Natural killer cell (primary cell): ENCODE measurements at regions not wholly inside any gene's neighbourhood (a gene's known extent, or its start where the extent isn't known, plus 50 kb on each side); places are given as distances from the start of the nearest gene placed in this dataset.

Experiments used
- ATAC-seq, 3 donors: fragments of 150-1000 bp in 2 of 3; fragments of 200-7000 bp in 1 of 3; cut with Tn5 transposase; 1 replicate in 1 of 3; 2 replicates in 2 of 3; pipeline ENCODE4 v1.10.0; 2021; ENCODE audit warnings: mild to moderate bottlenecking in 2 of 3, moderate library complexity in 2 of 3
- DNase-seq, 2 donors: peaks; one replicate each; pipeline versions ENCODE4 v3.0.0 to v3.0.0-alpha.2; 2013 to 2021; ENCODE audit warnings: mixed read lengths in 1 of 2
- H3K27ac ChIP-seq: one replicate; pipeline ENCODE4 v1.5.1; 2013; ENCODE audit warnings: mild to moderate bottlenecking, low read length
- H3K27me3 ChIP-seq: one replicate; pipeline ENCODE4 v1.6.1; 2013; ENCODE audit warnings: low read length; ENCODE audit not compliant: control insufficient read depth, insufficient read depth
- H3K36me3 ChIP-seq: one replicate; pipeline ENCODE4 v1.6.1; 2013; ENCODE audit warnings: low read length; ENCODE audit not compliant: control insufficient read depth, insufficient read depth
- H3K4me1 ChIP-seq: one replicate; pipeline ENCODE4 v1.6.1; 2013; ENCODE audit warnings: low read length; ENCODE audit not compliant: control insufficient read depth, insufficient read depth
- H3K4me3 ChIP-seq: one replicate; pipeline ENCODE4 v1.5.1; 2013; ENCODE audit warnings: low read length
- H3K9me3 ChIP-seq: one replicate; pipeline ENCODE4 v1.6.1; 2013; ENCODE audit warnings: low read length; ENCODE audit not compliant: control insufficient read depth, insufficient read depth
- H3K27ac Mint-ChIP-seq, 2 donors: one replicate each; pipeline ENCODE4 v1.8.0; 2022; ENCODE audit warnings: mild to moderate bottlenecking in 2 of 2, mixed read lengths in 2 of 2, moderate library complexity in 1 of 2
- H3K27me3 Mint-ChIP-seq, 2 donors: one replicate each; pipeline ENCODE4 v1.8.0; 2022; ENCODE audit warnings: low read depth in 2 of 2, mixed read lengths in 2 of 2
- H3K36me3 Mint-ChIP-seq: one replicate; pipeline ENCODE4 v1.8.0; 2022; ENCODE audit warnings: mixed read lengths
- H3K4me1 Mint-ChIP-seq, 2 donors: one replicate each; pipeline ENCODE4 v1.8.0; 2022; ENCODE audit warnings: mixed read lengths in 2 of 2
- H3K4me3 Mint-ChIP-seq: one replicate; pipeline ENCODE4 v1.8.0; 2022; ENCODE audit warnings: mild to moderate bottlenecking, moderate library complexity, mixed read lengths
- H3K9me3 Mint-ChIP-seq, 2 donors: one replicate each; pipeline ENCODE4 v1.8.0; 2022; ENCODE audit warnings: mixed read lengths in 2 of 2
- CTCF ChIP-seq: fragments of 200-600 bp; IDR thresholded peaks from one replicate; pipeline ENCODE4 v1.8.0; 2022; ENCODE audit warnings: antibody characterized with exemption
- WGBS: methylation state at CpG from one replicate; pipeline ENCODE4 v1.1.7; 2013; ENCODE audit warnings: missing lambda C conversion rate; ENCODE audit not compliant: insufficient coverage; 5-methylcytosine and 5-hydroxymethylcytosine counted together
- intact Hi-C: fragments of 100-400 bp; cut with micrococcal nuclease; formaldehyde crosslinking; loops from one replicate; pipeline ENCODE4 v1.14.2; 2022

DNA sequence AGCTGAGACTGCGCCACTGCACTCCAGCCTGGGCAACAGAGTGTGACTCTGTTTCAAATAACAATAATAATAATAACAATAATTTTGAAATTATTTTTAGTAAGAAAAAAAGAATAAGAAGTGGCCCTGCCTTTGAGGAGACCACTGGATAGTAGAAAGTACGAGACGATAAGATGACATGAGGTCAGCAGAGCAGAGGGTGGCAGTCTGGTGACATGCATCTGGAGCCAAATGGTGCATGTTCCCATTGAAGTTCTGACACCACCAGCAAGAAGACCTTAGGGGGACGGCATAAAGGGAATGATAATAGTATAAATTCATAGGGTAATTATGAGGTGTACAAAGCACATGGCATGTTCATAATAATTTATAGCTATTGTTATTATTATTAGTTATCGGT lies 542.2 kb upstream of the TBL1XR1 start:
- ATAC-seq = no peak

DNA sequence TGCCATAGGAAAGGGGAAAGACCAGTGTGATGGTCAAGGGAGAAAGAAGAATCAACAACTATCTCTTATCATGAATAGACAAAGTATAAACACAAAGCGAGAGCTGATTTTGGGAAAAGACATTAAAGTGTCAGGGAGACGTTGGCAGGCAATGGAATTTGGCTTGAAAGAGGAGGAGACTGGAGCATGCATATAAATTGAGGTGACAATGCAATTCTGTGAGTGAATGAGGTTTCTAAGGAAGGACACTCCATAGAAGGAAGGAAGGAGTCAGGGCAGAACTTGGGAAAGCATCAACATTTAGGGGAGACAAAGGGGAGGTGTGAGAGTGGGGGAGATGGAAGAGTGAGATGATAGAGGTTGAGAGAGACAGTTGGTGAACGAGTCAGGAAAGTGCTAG lies 543.0 kb upstream of the TBL1XR1 start:
- H3K27me3 Mint-ChIP-seq = peaks cover 0 to 2% of the 10 kb centered on the region in 2 donors
- intact Hi-C loops = no loop called here
- no peaks in the 10 kb centered on the region for H3K36me3 ChIP-seq

More for the DNA sequence above, 542.2 kb upstream of the TBL1XR1 start:
- Mint-ChIP-seq H3K36me3 (no peaks in the 10 kb centered on the region), H3K9me3 (no peaks in the 10 kb centered on the region), H3K27ac (no peak overlapping the region), H3K4me1 (no peaks in the 10 kb centered on the region), H3K4me3 (no peak overlapping the region), H3K27me3 (peaks cover 0 to 2% of the 10 kb centered on the region in 2 donors)
- Histone ChIP-seq H3K4me1 (no peaks in the 10 kb centered on the region), H3K4me3 (no peak overlapping the region), H3K36me3 (no peaks in the 10 kb centered on the region), H3K27me3 (no peaks in the 10 kb centered on the region), H3K9me3 (no peaks in the 10 kb centered on the region), H3K27ac (no peak overlapping the region)
- DNase-seq = no peak
- no peak for TF ChIP-seq CTCF
- intact Hi-C loops = no loop called here
- WGBS = 95% methylated on average over 4 of the region's 5 CpGs

GRCh38 chr3:177742273-177742672 lies 545.0 kb upstream of the TBL1XR1 start:
- H3K27ac Mint-ChIP-seq = no peak overlapping the region
- ATAC-seq = no peak

More for the DNA sequence above, 543.0 kb upstream of the TBL1XR1 start:
- H3K27me3 ChIP-seq = no peaks in the 10 kb centered on the region
- DNase-seq (no peak), ATAC-seq (no peak)
- Mint-ChIP-seq H3K27ac (no peak overlapping the region), H3K9me3 (no peaks in the 10 kb centered on the region), H3K4me3 (no peak overlapping the region), H3K36me3 (no peaks in the 10 kb centered on the region), H3K4me1 (no peaks in the 10 kb centered on the region)
- 91% methylated on average over 3 of the region's 3 CpGs for WGBS
- no peak for TF ChIP-seq CTCF
- no peak overlapping the region for H3K4me3 ChIP-seq
- H3K4me1 ChIP-seq = no peaks in the 10 kb centered on the region
- no peaks in the 10 kb centered on the region for H3K9me3 ChIP-seq
- H3K27ac ChIP-seq = no peak overlapping the region

More at GRCh38 chr3:177742273-177742672, 545.0 kb upstream of the TBL1XR1 start:
- peaks cover 0 to 2% of the 10 kb centered on the region in 2 donors for H3K4me1 Mint-ChIP-seq
- Histone ChIP-seq H3K36me3 (no peaks in the 10 kb centered on the region), H3K27ac (no peak overlapping the region), H3K9me3 (no peaks in the 10 kb centered on the region), H3K27me3 (no peaks in the 10 kb centered on the region), H3K4me3 (no peak overlapping the region), H3K4me1 (no peaks in the 10 kb centered on the region)
- no peak for TF ChIP-seq CTCF
- H3K36me3 Mint-ChIP-seq = no peaks in the 10 kb centered on the region
- H3K4me3 Mint-ChIP-seq = no peak overlapping the region
- intact Hi-C loops = no loop called here
- no peak for DNase-seq
- peaks cover 0 to 2% of the 10 kb centered on the region in 2 donors for H3K27me3 Mint-ChIP-seq
- WGBS = 86% methylated on average over 3 of the region's 4 CpGs
- H3K9me3 Mint-ChIP-seq = no peaks in the 10 kb centered on the region
